K562 (cell line): ENCODE measurements at regions not wholly inside any gene's neighbourhood (a gene's known extent, or its start where the extent isn't known, plus 50 kb on each side); places are given as distances from the start of the nearest gene placed in this dataset.

Source experiments
- CREM ChIP-seq: IDR thresholded peaks from 2 replicates; pipeline ENCODE4 v1.6.1; 2014; ENCODE audit warnings: antibody characterized with exemption, low read depth
- DIDO1 ChIP-seq: fragments of 450-650 bp; IDR thresholded peaks from 2 replicates; pipeline ENCODE4 v1.6.1; 2016; ENCODE audit warnings: low read depth, missing biosample characterization, missing genetic modification characterization
- KDM4B ChIP-seq, 2 experiments: fragments of 450-650 bp in 1 of 2; sonication (generic) in 1 of 2; IDR thresholded peaks; 2 replicates each; pipeline ENCODE4 v1.6.1; 2016 to 2017; ENCODE audit warnings: borderline replicate concordance in 2 of 2, antibody characterized with exemption in 1 of 2, low read depth in 1 of 2, mild to moderate bottlenecking in 1 of 2
- NR4A1 ChIP-seq, 2 experiments: fragments of 250-450 bp in 1 of 2; fragments of 450-650 bp in 1 of 2; sonication (Bioruptor Pico) in 1 of 2; IDR thresholded peaks; 2 replicates each; pipeline versions ENCODE4 v1.4.0 to v1.6.1; 2016 to 2020; ENCODE audit warnings: mild to moderate bottlenecking in 2 of 2, missing compliant biosample characterization in 1 of 2, missing genetic modification characterization in 1 of 2, moderate library complexity in 1 of 2
- RFX1 ChIP-seq: fragments of 450-650 bp; IDR thresholded peaks from 2 replicates; pipeline ENCODE4 v1.6.1; 2016; ENCODE audit warnings: mild to moderate bottlenecking, moderate library complexity
- RFX5 ChIP-seq: IDR thresholded peaks from 2 replicates; pipeline ENCODE4 v1.6.1; 2011; ENCODE audit warnings: low read depth, mild to moderate bottlenecking, improper control_type of control experiment, low read length
- SNIP1 ChIP-seq: fragments of 450-650 bp; IDR thresholded peaks from 2 replicates; pipeline ENCODE4 v1.7.1; 2017; ENCODE audit warnings: low read depth, mild to moderate bottlenecking
- SRSF7 ChIP-seq: fragments of 200-400 bp; formaldehyde crosslinking; optimal IDR thresholded peaks from 2 replicates; pipeline ENCODE3; 2017; ENCODE audit warnings: mild to moderate bottlenecking, low read depth, low read length
- TFAP4 ChIP-seq: sonication (generic); formaldehyde crosslinking; IDR thresholded peaks from 2 replicates; pipeline ENCODE4 v1.8.0; 2022; ENCODE audit warnings: missing genetic modification reagents, mild to moderate bottlenecking, moderate library complexity, borderline replicate concordance
- TF ChIP-seq, protein P1 (sequence below): fragments of 450-650 bp; IDR thresholded peaks from 2 replicates; pipeline ENCODE4 v1.6.1; 2016; ENCODE audit warnings: mild to moderate bottlenecking, moderate library complexity

GRCh38 chr12:14260011-14260993, 105.2 kb upstream of the ATF7IP start (continued):
- TF ChIP-seq, protein P1, sequence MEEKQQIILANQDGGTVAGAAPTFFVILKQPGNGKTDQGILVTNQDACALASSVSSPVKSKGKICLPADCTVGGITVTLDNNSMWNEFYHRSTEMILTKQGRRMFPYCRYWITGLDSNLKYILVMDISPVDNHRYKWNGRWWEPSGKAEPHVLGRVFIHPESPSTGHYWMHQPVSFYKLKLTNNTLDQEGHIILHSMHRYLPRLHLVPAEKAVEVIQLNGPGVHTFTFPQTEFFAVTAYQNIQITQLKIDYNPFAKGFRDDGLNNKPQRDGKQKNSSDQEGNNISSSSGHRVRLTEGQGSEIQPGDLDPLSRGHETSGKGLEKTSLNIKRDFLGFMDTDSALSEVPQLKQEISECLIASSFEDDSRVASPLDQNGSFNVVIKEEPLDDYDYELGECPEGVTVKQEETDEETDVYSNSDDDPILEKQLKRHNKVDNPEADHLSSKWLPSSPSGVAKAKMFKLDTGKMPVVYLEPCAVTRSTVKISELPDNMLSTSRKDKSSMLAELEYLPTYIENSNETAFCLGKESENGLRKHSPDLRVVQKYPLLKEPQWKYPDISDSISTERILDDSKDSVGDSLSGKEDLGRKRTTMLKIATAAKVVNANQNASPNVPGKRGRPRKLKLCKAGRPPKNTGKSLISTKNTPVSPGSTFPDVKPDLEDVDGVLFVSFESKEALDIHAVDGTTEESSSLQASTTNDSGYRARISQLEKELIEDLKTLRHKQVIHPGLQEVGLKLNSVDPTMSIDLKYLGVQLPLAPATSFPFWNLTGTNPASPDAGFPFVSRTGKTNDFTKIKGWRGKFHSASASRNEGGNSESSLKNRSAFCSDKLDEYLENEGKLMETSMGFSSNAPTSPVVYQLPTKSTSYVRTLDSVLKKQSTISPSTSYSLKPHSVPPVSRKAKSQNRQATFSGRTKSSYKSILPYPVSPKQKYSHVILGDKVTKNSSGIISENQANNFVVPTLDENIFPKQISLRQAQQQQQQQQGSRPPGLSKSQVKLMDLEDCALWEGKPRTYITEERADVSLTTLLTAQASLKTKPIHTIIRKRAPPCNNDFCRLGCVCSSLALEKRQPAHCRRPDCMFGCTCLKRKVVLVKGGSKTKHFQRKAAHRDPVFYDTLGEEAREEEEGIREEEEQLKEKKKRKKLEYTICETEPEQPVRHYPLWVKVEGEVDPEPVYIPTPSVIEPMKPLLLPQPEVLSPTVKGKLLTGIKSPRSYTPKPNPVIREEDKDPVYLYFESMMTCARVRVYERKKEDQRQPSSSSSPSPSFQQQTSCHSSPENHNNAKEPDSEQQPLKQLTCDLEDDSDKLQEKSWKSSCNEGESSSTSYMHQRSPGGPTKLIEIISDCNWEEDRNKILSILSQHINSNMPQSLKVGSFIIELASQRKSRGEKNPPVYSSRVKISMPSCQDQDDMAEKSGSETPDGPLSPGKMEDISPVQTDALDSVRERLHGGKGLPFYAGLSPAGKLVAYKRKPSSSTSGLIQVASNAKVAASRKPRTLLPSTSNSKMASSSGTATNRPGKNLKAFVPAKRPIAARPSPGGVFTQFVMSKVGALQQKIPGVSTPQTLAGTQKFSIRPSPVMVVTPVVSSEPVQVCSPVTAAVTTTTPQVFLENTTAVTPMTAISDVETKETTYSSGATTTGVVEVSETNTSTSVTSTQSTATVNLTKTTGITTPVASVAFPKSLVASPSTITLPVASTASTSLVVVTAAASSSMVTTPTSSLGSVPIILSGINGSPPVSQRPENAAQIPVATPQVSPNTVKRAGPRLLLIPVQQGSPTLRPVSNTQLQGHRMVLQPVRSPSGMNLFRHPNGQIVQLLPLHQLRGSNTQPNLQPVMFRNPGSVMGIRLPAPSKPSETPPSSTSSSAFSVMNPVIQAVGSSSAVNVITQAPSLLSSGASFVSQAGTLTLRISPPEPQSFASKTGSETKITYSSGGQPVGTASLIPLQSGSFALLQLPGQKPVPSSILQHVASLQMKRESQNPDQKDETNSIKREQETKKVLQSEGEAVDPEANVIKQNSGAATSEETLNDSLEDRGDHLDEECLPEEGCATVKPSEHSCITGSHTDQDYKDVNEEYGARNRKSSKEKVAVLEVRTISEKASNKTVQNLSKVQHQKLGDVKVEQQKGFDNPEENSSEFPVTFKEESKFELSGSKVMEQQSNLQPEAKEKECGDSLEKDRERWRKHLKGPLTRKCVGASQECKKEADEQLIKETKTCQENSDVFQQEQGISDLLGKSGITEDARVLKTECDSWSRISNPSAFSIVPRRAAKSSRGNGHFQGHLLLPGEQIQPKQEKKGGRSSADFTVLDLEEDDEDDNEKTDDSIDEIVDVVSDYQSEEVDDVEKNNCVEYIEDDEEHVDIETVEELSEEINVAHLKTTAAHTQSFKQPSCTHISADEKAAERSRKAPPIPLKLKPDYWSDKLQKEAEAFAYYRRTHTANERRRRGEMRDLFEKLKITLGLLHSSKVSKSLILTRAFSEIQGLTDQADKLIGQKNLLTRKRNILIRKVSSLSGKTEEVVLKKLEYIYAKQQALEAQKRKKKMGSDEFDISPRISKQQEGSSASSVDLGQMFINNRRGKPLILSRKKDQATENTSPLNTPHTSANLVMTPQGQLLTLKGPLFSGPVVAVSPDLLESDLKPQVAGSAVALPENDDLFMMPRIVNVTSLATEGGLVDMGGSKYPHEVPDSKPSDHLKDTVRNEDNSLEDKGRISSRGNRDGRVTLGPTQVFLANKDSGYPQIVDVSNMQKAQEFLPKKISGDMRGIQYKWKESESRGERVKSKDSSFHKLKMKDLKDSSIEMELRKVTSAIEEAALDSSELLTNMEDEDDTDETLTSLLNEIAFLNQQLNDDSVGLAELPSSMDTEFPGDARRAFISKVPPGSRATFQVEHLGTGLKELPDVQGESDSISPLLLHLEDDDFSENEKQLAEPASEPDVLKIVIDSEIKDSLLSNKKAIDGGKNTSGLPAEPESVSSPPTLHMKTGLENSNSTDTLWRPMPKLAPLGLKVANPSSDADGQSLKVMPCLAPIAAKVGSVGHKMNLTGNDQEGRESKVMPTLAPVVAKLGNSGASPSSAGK, result peak; percentile 93
- TF ChIP-seq KDM4B (IDR thresholded peaks at IDR 0.05; ENCODE audit: borderline replicate concordance in 2 of 2, low read depth in 1 of 2) (peak in 1 of 2 experiments; percentile 30; a peak in 1 of 4 replicates), SNIP1 (no peak), CREM (0 out of 2 replicates have a peak, but pooled peaks have one; percentile 27), SRSF7 (no peak), DIDO1 (tag) (no peak), RFX5 (no peak), RFX1 (peak; percentile 89), TFAP4 (CRISPR knock-in tag) (peak; percentile 91), NR4A1 (CRISPR knock-in tag; IDR thresholded peaks at IDR 0.05) (no peak), NR4A1 (tag; IDR thresholded peaks at IDR 0.05) (peak; percentile 38; the same call in 1 of the 2 replicates)
